ENCODE measurements at regions not wholly inside any gene's neighbourhood (a gene's known extent, or its start where the extent isn't known, plus 50 kb on each side); places are given as distances from the start of the nearest gene placed in this dataset.

- Histone ChIP-seq H3K9ac (ENCODE audit: low read length) (no peak overlapping the region), H3K4me3 (ENCODE audit: low read depth, low read length, poor library complexity, severe bottlenecking) (no peak overlapping the region), H3K9me2 (ENCODE audit: low read depth, low read length) (no peaks in the 10 kb centered on the region), H3K9me3 (ENCODE audit: low read length) (no peaks in the 10 kb centered on the region), H2AFZ (ENCODE audit: low read length) (no peak overlapping the region), H3K4me2 (ENCODE audit: low read length) (no peak overlapping the region), H3K36me3 (ENCODE audit: insufficient read depth, low read length) (no peaks in the 10 kb centered on the region), H3K27ac (ENCODE audit: low read depth, low read length, poor library complexity, severe bottlenecking) (no peak overlapping the region), H3K27me3 (ENCODE audit: insufficient read depth, low read length) (no peaks in the 10 kb centered on the region), H3K4me1 (ENCODE audit: insufficient read depth, low read length, severe bottlenecking) (no peaks in the 10 kb centered on the region), H3F3A (ENCODE audit: insufficient read depth, low read length) (no peaks in the 10 kb centered on the region), H3K79me2 (ENCODE audit: insufficient read depth, low read length) (no peaks in the 10 kb centered on the region), H4K20me1 (ENCODE audit: insufficient read depth, low read length) (no peaks in the 10 kb centered on the region)
- TF ChIP-seq EZH2 (IDR thresholded peaks at IDR 0.05; ENCODE audit: borderline replicate concordance, low read length), result no peak
- TF ChIP-seq CTCF (IDR thresholded peaks at IDR 0.05; ENCODE audit: low read length), result no peak
Measured at GRCh38 chr3:95751509-95751908, 1062.9 kb upstream of the EPHA6 start.

GRCh38 chr3:95752199-95752598 is 1062.2 kb upstream of the EPHA6 start:
- Histone ChIP-seq H3K4me3 (ENCODE audit: low read depth, low read length, poor library complexity, severe bottlenecking) (no peak overlapping the region), H3K27me3 (ENCODE audit: insufficient read depth, low read length) (no peaks in the 10 kb centered on the region)

GRCh38 chr3:95758707-95759106 is 1055.7 kb upstream of the EPHA6 start:
- H3K79me2 ChIP-seq (ENCODE audit: insufficient read depth, low read length), result no peaks in the 10 kb centered on the region
- H3K4me2 ChIP-seq (ENCODE audit: low read length), result no peak overlapping the region
- no peak for TF ChIP-seq EZH2 (IDR thresholded peaks at IDR 0.05; ENCODE audit: borderline replicate concordance, low read length)
- TF ChIP-seq CTCF (IDR thresholded peaks at IDR 0.05; ENCODE audit: low read length), result no peak
- no peak overlapping the region for H2AFZ ChIP-seq (ENCODE audit: low read length)
- no peaks in the 10 kb centered on the region for H3K9me2 ChIP-seq (ENCODE audit: low read depth, low read length)
- H3K27ac ChIP-seq (ENCODE audit: low read depth, low read length, poor library complexity, severe bottlenecking), result no peak overlapping the region
- no peaks in the 10 kb centered on the region for H3F3A ChIP-seq (ENCODE audit: insufficient read depth, low read length)
- no peak overlapping the region for H3K9ac ChIP-seq (ENCODE audit: low read length)
- no peaks in the 10 kb centered on the region for H3K9me3 ChIP-seq (ENCODE audit: low read length)
- H3K27me3 ChIP-seq (ENCODE audit: insufficient read depth, low read length), result no peaks in the 10 kb centered on the region
- no peak overlapping the region for H3K4me3 ChIP-seq (ENCODE audit: low read depth, low read length, poor library complexity, severe bottlenecking)
- H3K36me3 ChIP-seq (ENCODE audit: insufficient read depth, low read length), result no peaks in the 10 kb centered on the region
- no peaks in the 10 kb centered on the region for H4K20me1 ChIP-seq (ENCODE audit: insufficient read depth, low read length)
- no peaks in the 10 kb centered on the region for H3K4me1 ChIP-seq (ENCODE audit: insufficient read depth, low read length, severe bottlenecking)

More at GRCh38 chr3:95752199-95752598, 1062.2 kb upstream of the EPHA6 start:
- Histone ChIP-seq H3K9me2 (ENCODE audit: low read depth, low read length) (no peaks in the 10 kb centered on the region), H3F3A (ENCODE audit: insufficient read depth, low read length) (no peaks in the 10 kb centered on the region), H3K4me1 (ENCODE audit: insufficient read depth, low read length, severe bottlenecking) (no peaks in the 10 kb centered on the region), H2AFZ (ENCODE audit: low read length) (no peak overlapping the region), H3K27ac (ENCODE audit: low read depth, low read length, poor library complexity, severe bottlenecking) (no peak overlapping the region), H3K36me3 (ENCODE audit: insufficient read depth, low read length) (no peaks in the 10 kb centered on the region), H3K4me2 (ENCODE audit: low read length) (no peak overlapping the region), H4K20me1 (ENCODE audit: insufficient read depth, low read length) (no peaks in the 10 kb centered on the region), H3K79me2 (ENCODE audit: insufficient read depth, low read length) (no peaks in the 10 kb centered on the region), H3K9me3 (ENCODE audit: low read length) (no peaks in the 10 kb centered on the region), H3K9ac (ENCODE audit: low read length) (no peak overlapping the region)
- no peak for TF ChIP-seq EZH2 (IDR thresholded peaks at IDR 0.05; ENCODE audit: borderline replicate concordance, low read length)
- TF ChIP-seq CTCF (IDR thresholded peaks at IDR 0.05; ENCODE audit: low read length), result no peak
